Tibial artery (tissue), 4 donors: ENCODE measurements at regions not wholly inside any gene's neighbourhood (a gene's known extent, or its start where the extent isn't known, plus 50 kb on each side); places are given as distances from the start of the nearest gene placed in this dataset.

ENCODE experiments used
- DNase-seq, 2 donors: peaks; one replicate each; pipeline ENCODE4 v3.0.0-alpha.2; 2019
- H3K27ac ChIP-seq, 2 donors: fragments of 200-600 bp; sonication (generic) in 1 of 2; 1 replicate in 1 of 2; 2 replicates in 1 of 2; pipeline ENCODE4 v1.5.1; 2018 to 2019; ENCODE audit warnings: mild to moderate bottlenecking in 1 of 2
- H3K27me3 ChIP-seq, 2 donors: fragments of 200-600 bp; sonication (generic) in 1 of 2; one replicate each; pipeline versions ENCODE4 v1.5.1 to v1.6.0; 2016 to 2019
- H3K36me3 ChIP-seq, 3 donors: fragments of 200-600 bp; sonication (generic) in 2 of 3; one replicate each; pipeline ENCODE4 v1.5.1; 2016 to 2019; ENCODE audit warnings: mild to moderate bottlenecking in 2 of 3
- H3K4me1 ChIP-seq, 4 donors: fragments of 200-600 bp; sonication (generic) in 2 of 4; 1 replicate in 3 of 4; 2 replicates in 1 of 4; pipeline ENCODE4 v1.5.1; 2016 to 2019
- H3K4me3 ChIP-seq, 2 donors: fragments of 200-600 bp; sonication (generic) in 1 of 2; 1 replicate in 1 of 2; 2 replicates in 1 of 2; pipeline ENCODE4 v1.5.1; 2018 to 2019; ENCODE audit warnings: mild to moderate bottlenecking in 2 of 2
- H3K9me3 ChIP-seq, 3 donors: fragments of 200-600 bp; sonication (generic) in 1 of 3; one replicate each; pipeline ENCODE4 v1.5.1; 2016 to 2019
- CTCF ChIP-seq, 2 experiments: fragments of 200-600 bp in 1 of 2; fragments of 450-650 bp in 1 of 2; IDR thresholded peaks; one replicate each; pipeline ENCODE4 v1.5.1; 2017 to 2019; ENCODE audit warnings: antibody characterized with exemption in 2 of 2, mild to moderate bottlenecking in 1 of 2, moderate library complexity in 1 of 2
- intact Hi-C: fragments of 100-400 bp; cut with DNase I; formaldehyde crosslinking; loops from one replicate; pipeline ENCODE4 v1.15.0; 2023; ENCODE audit warnings: low total_unique reads

DNA sequence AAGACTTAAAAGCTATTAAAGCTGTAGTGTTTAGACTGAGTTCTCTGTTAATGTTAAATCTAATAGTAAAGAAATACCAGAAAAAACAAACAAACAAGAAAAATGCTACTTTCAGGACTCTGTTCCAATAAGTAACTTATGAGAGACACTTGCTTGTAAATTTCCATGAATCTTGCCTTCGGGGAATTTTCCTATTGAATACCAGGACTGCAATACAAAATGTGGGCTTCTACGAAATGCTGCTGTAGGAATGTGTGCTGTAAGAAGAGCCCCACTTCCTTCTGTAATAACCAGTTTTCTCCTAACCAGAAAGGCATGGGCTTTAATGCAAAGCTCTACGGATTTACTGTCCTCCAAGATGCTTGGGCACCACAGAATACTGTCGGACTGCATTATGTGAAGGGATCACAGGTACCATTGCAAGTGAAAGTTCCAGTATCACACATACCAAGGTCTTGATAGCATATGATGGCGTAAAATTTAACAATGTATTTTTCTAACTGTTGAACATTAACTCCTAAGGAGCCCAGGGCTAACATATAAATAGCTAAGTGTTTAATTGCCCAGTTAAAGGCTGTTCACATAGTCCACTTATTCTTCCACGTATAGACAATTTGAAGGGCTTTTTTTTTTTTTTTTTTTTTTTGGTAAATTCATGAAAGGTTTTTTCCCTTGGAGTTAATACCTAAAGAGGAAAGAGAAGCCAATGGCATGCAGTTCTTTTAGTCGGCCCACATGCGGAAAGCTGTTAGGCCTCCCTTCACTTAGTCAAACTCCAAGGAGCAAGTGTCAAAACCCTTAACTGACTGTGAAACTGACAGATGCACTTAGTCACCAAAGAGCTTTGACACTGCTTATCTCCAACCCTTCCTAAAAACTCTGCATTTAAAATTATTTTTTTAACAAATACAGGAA lies 564.0 kb upstream of the POU3F3 start:
- no peaks in the 10 kb centered on the region for H3K36me3 ChIP-seq
- intact Hi-C loops, result no loop called here
- no peak for DNase-seq
- TF ChIP-seq CTCF (IDR thresholded peaks at IDR 0.05), result no peak
- H3K4me3 ChIP-seq, result no peak overlapping the region
- H3K9me3 ChIP-seq, result no peaks in the 10 kb centered on the region
- no peaks in the 10 kb centered on the region for H3K27me3 ChIP-seq
- H3K4me1 ChIP-seq, result no peaks in the 10 kb centered on the region
- H3K27ac ChIP-seq, result no peak overlapping the region

- H3K4me1 ChIP-seq, result no peaks in the 10 kb centered on the region
- no peak overlapping the region for H3K4me3 ChIP-seq
- H3K36me3 ChIP-seq, result no peaks in the 10 kb centered on the region
- intact Hi-C loops, result no loop called here
- DNase-seq, result no peak
- no peak overlapping the region for H3K27ac ChIP-seq
- TF ChIP-seq CTCF (IDR thresholded peaks at IDR 0.05), result no peak
- H3K9me3 ChIP-seq, result no peaks in the 10 kb centered on the region
- no peaks in the 10 kb centered on the region for H3K27me3 ChIP-seq
Measured at GRCh38 chr2:104290566-104290891, 563.4 kb upstream of the POU3F3 start.

DNA sequence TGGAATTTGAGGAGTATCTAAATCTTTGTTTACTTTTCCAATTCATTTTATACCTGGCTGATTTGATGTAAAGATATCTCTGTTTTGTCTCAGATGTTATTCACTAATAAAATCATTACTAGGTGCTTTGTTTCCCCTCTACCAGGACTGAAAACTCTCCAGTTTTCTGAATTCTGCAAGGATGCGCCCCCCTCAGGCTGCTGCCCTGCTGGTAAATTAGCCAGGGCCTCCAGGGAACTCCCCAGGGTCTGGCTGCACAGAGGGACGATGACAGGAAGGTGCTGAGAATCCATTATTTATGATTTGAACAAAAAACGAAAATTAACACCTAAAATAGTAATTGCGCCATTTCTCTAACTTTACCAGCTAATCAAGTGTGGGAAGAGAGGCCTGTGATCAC lies 541.2 kb upstream of the POU3F3 start:
- DNase-seq, result no peak
- H3K36me3 ChIP-seq, result no peaks in the 10 kb centered on the region
- H3K4me3 ChIP-seq, result no peak overlapping the region
- H3K9me3 ChIP-seq, result no peaks in the 10 kb centered on the region
- no peak overlapping the region for H3K27ac ChIP-seq
- no peaks in the 10 kb centered on the region for H3K4me1 ChIP-seq
- TF ChIP-seq CTCF (IDR thresholded peaks at IDR 0.05), result no peak
- intact Hi-C loops, result no loop called here
- no peaks in the 10 kb centered on the region for H3K27me3 ChIP-seq

DNA sequence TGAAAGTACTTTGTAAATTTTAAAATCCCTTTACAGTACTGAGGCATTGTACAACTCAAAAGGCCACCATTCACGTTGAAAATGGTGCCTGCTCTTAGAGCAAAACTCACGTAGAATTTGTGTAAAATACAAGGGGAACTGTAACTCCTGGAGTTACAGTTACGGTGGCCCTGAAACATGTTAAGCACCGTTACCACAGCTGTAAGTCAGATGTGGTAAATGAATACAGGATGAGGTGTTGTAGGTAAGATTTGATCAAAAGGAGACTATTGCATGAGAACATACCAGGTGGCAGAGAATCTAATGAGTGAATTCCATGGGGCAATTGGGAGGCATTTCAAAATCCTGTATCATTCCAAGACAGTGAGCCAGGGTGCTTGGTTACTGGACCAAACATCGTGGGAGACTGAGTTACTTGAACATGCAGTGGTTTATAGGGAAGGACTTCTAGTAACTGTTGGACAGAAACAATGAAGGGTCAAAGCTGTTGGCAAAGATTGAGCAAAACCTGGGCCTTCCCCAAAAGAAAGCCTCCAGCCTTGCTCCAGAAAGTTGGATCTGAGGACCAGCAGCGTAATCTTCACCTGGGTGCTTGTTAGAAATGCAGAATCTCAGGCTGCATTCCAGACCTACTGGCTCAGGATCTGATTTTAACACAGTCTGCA lies 535.8 kb upstream of the POU3F3 start:
- no peaks in the 10 kb centered on the region for H3K9me3 ChIP-seq
- intact Hi-C loops, result no loop called here
- H3K36me3 ChIP-seq, result no peaks in the 10 kb centered on the region
- H3K4me3 ChIP-seq, result no peak overlapping the region
- no peak for TF ChIP-seq CTCF (IDR thresholded peaks at IDR 0.05)
- no peak overlapping the region for H3K27ac ChIP-seq
- no peaks in the 10 kb centered on the region for H3K4me1 ChIP-seq
- no peak for DNase-seq
- peaks cover 0 to 3% of the 10 kb centered on the region in 2 donors for H3K27me3 ChIP-seq

DNA sequence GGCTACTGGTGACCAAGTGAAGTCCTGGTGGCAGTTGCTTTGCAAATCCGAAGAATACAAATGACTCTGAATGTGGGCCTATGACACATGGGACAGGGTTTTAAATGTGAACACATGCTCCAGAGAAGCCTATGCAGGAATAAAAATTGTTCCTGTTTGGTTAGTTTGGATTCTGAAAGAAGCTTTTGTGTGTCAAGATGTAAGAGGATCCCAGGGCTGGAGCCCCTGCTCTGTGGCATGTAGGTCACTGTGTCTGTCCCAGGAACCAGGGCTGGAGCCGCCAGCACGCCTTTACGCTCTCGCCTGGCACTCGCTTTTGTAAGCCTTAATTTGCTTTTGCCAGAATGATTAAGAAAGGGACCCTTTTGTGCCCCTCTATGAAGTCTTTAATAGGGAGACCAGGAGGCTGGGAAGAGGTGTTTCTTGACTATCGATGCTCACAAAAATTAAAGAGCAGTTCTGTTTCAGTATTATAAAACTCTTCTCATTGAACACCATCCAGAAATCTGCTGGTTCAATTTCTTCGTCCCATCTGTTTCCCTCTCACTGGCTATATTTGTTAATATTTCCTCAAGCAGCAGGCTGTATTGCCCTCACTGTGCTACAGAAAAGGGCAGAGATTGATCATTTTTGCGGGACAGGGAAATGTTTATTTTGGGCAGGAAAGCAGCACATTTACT lies 532.7 kb upstream of the POU3F3 start:
- H3K4me3 ChIP-seq, result no peak overlapping the region
- no peak for TF ChIP-seq CTCF (IDR thresholded peaks at IDR 0.05)
- no peaks in the 10 kb centered on the region for H3K36me3 ChIP-seq
- no peak for DNase-seq
- no peak overlapping the region for H3K27ac ChIP-seq
- intact Hi-C loops, result no loop called here
- no peaks in the 10 kb centered on the region for H3K4me1 ChIP-seq
- no peaks in the 10 kb centered on the region for H3K9me3 ChIP-seq
- H3K27me3 ChIP-seq, result peaks cover 0 to 3% of the 10 kb centered on the region in 2 donors
